GM23338 (cell line): ENCODE measurements at regions not wholly inside any gene's neighbourhood (a gene's known extent, or its start where the extent isn't known, plus 50 kb on each side); places are given as distances from the start of the nearest gene placed in this dataset.

Experiments
- ATAC-seq: fragments of 200-7000 bp; cut with Tn5 transposase; 3 replicates; pipeline ENCODE4 v1.9.1; 2020
- DNase-seq: peaks from one replicate; pipeline ENCODE4 v3.0.0-alpha.2; 2015; ENCODE audit warnings: low spot score
- H2AFZ ChIP-seq: fragments of 200-600 bp; sonication (generic); 2 replicates; pipeline ENCODE4 v1.8.0; 2016; ENCODE audit warnings: antibody characterized with exemption, mild to moderate bottlenecking, moderate library complexity
- H3F3A ChIP-seq: fragments of 200-600 bp; sonication (generic); replicated peaks from 2 replicates; pipeline ENCODE4 v1.8.0; 2017; ENCODE audit warnings: antibody characterized with exemption, mixed run types, low read depth
- H3K27ac ChIP-seq: fragments of 200-600 bp; sonication (generic); 2 replicates; pipeline ENCODE4 v1.6.1; 2016; ENCODE audit warnings: low read depth
- H3K27me3 ChIP-seq: fragments of 200-600 bp; sonication (generic); 2 replicates; pipeline ENCODE4 v1.8.0; 2016; ENCODE audit warnings: mild to moderate bottlenecking, mixed run types, moderate library complexity; ENCODE audit not compliant: insufficient read depth
- H3K36me3 ChIP-seq: fragments of 200-600 bp; sonication (generic); 2 replicates; pipeline ENCODE4 v1.8.0; 2016; ENCODE audit warnings: mild to moderate bottlenecking; ENCODE audit not compliant: insufficient read depth
- H3K4me1 ChIP-seq: fragments of 200-600 bp; sonication (generic); 2 replicates; pipeline ENCODE4 v1.8.0; 2016; ENCODE audit warnings: mild to moderate bottlenecking, moderate library complexity; ENCODE audit not compliant: insufficient read depth
- H3K4me2 ChIP-seq: fragments of 200-600 bp; sonication (generic); 2 replicates; pipeline ENCODE4 v1.7.1; 2017; ENCODE audit warnings: mixed run types
- H3K4me3 ChIP-seq: fragments of 200-600 bp; sonication (generic); 2 replicates; pipeline ENCODE4 v1.6.1; 2016; ENCODE audit warnings: mixed run types
- H3K79me2 ChIP-seq: fragments of 200-600 bp; sonication (generic); replicated peaks from 2 replicates; pipeline ENCODE4 v1.8.0; 2017; ENCODE audit warnings: mild to moderate bottlenecking; ENCODE audit not compliant: insufficient read depth
- H3K9me2 ChIP-seq: fragments of 200-600 bp; sonication (generic); 2 replicates; pipeline ENCODE4 v1.8.0; 2017; ENCODE audit not compliant: insufficient read depth
- H4K20me1 ChIP-seq: fragments of 200-600 bp; sonication (generic); replicated peaks from 2 replicates; pipeline ENCODE4 v1.8.0; 2017; ENCODE audit warnings: mild to moderate bottlenecking; ENCODE audit not compliant: insufficient read depth
- H3K27ac Mint-ChIP-seq: 2 replicates; pipeline ENCODE4 v1.8.0; 2020; ENCODE audit warnings: inconsistent platforms, mild to moderate bottlenecking, moderate library complexity, mixed read lengths
- H3K27me3 Mint-ChIP-seq: 3 replicates; pipeline ENCODE4 v1.8.0; 2022; ENCODE audit warnings: low read depth, mild to moderate bottlenecking, moderate library complexity, mixed read lengths, inconsistent platforms; ENCODE audit not compliant: insufficient read depth, poor library complexity
- H3K36me3 Mint-ChIP-seq: 3 replicates; pipeline ENCODE4 v1.8.0; 2021; ENCODE audit warnings: low read depth, mild to moderate bottlenecking, inconsistent platforms, moderate library complexity, mixed read lengths
- H3K4me1 Mint-ChIP-seq: 3 replicates; pipeline ENCODE4 v1.8.0; 2020; ENCODE audit warnings: mild to moderate bottlenecking, inconsistent platforms, mixed read lengths
- H3K4me3 Mint-ChIP-seq: 3 replicates; pipeline ENCODE4 v1.8.0; 2021; ENCODE audit warnings: moderate library complexity, mild to moderate bottlenecking, inconsistent platforms, mixed read lengths
- H3K9me3 Mint-ChIP-seq: 3 replicates; pipeline ENCODE4 v1.8.0; 2020; ENCODE audit warnings: moderate library complexity, mild to moderate bottlenecking, inconsistent platforms, mixed read lengths
- CREB1 ChIP-seq: fragments of 250-450 bp; sonication (Bioruptor Pico); IDR thresholded peaks from 2 replicates; pipeline ENCODE4 v1.5.0; 2020; ENCODE audit warnings: low read depth, mild to moderate bottlenecking, moderate library complexity
- EZH2 ChIP-seq: fragments of 200-600 bp; sonication (generic); IDR thresholded peaks from one replicate; pipeline ENCODE4 v1.8.0; 2017; ENCODE audit warnings: antibody characterized with exemption, mild to moderate bottlenecking, low read depth; ENCODE audit not compliant: unreplicated experiment
- EZH2phosphoT487 ChIP-seq: fragments of 200-600 bp; sonication (generic); IDR thresholded peaks from one replicate; pipeline ENCODE4 v1.8.1; 2018; ENCODE audit warnings: antibody characterized with exemption; ENCODE audit not compliant: unreplicated experiment
- JUNB ChIP-seq: IDR thresholded peaks from one replicate; pipeline ENCODE4 v1.6.1; 2016; ENCODE audit warnings: antibody characterized with exemption; ENCODE audit not compliant: unreplicated experiment
- NANOG ChIP-seq: IDR thresholded peaks from 2 replicates; pipeline ENCODE4 v1.6.1; 2016; ENCODE audit warnings: antibody characterized with exemption, borderline replicate concordance
- POLR2AphosphoS5 ChIP-seq: IDR thresholded peaks from 2 replicates; pipeline ENCODE4 v1.6.1; 2016; ENCODE audit warnings: antibody characterized with exemption, low read depth
- STAT1 ChIP-seq: IDR thresholded peaks from one replicate; pipeline ENCODE4 v1.6.1; 2016; ENCODE audit warnings: antibody characterized with exemption; ENCODE audit not compliant: unreplicated experiment
- ZNF114 ChIP-seq: fragments of 250-450 bp; sonication (Bioruptor Pico); IDR thresholded peaks from 2 replicates; pipeline ENCODE4 v1.5.0; 2020; ENCODE audit warnings: mild to moderate bottlenecking, moderate library complexity
- ZNF331 ChIP-seq: fragments of 250-450 bp; sonication (Bioruptor Pico); IDR thresholded peaks from 2 replicates; pipeline ENCODE4 v1.5.0; 2020; ENCODE audit warnings: low read depth, mild to moderate bottlenecking, moderate library complexity
- TF ChIP-seq, protein P1 (sequence below): IDR thresholded peaks from one replicate; pipeline ENCODE4 v1.6.1; 2018; ENCODE audit warnings: antibody characterized with exemption; ENCODE audit not compliant: unreplicated experiment
- TF ChIP-seq, protein P2 (sequence below), 2 experiments: fragments of 200-600 bp in 1 of 2; sonication (generic) in 1 of 2; conservative IDR thresholded peaks; 2 replicates each; pipeline versions ENCODE4 v1.5.1 to v1.6.1; 2016 to 2017; ENCODE audit warnings: antibody characterized with exemption in 2 of 2, low read depth in 2 of 2, mild to moderate bottlenecking in 2 of 2, moderate library complexity in 1 of 2
- TF ChIP-seq, protein P3 (sequence below): fragments of 250-450 bp; sonication (Bioruptor Pico); IDR thresholded peaks from 2 replicates; pipeline ENCODE4 v1.5.0; 2020; ENCODE audit warnings: mild to moderate bottlenecking, moderate library complexity
- TF ChIP-seq, protein P4 (sequence below): IDR thresholded peaks from 2 replicates; pipeline ENCODE4 v1.6.1; 2016; ENCODE audit warnings: antibody characterized with exemption

DNA sequence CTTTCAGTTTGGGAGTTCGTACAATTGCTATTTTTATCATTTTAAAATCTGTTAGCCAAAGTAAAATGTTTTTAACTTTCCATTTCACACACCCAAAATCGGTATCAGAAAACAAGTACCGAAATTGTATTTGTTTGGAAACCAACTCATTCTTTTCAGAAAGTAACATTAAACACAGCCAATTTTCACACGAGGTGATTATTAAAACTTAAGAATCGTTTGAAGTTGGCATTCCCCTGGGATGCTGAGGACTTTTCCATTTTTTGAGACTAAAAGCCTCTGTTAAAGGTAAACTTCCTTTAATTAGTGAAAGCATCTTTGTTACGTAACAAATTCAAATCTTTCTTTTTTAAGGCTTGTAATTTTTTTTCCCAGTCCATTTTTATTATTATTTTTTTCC, 623.0 kb downstream of the VRK1 start:
- H3K4me2 ChIP-seq = no peak overlapping the region
- H2AFZ ChIP-seq = peak overlapping the region; percentile 12; the same call in 1 of the 2 replicates
- Mint-ChIP-seq H3K27ac (no peak overlapping the region), H3K4me1 (peaks cover 29% of the 10 kb centered on the region), H3K9me3 (no peaks in the 10 kb centered on the region), H3K36me3 (no peaks in the 10 kb centered on the region), H3K4me3 (no peak overlapping the region), H3K27me3 (peaks cover 2% of the 10 kb centered on the region)
- no peaks in the 10 kb centered on the region for H3K9me2 ChIP-seq
- no peaks in the 10 kb centered on the region for H4K20me1 ChIP-seq
- H3F3A ChIP-seq = peaks cover 3% of the 10 kb centered on the region; the same call in 1 of the 2 replicates
- H3K27ac ChIP-seq = no peak overlapping the region
- DNase-seq (no peak), ATAC-seq (no peak)
- TF ChIP-seq CREB1 (CRISPR knock-in tag) = no peak
- TF ChIP-seq, protein P1, sequence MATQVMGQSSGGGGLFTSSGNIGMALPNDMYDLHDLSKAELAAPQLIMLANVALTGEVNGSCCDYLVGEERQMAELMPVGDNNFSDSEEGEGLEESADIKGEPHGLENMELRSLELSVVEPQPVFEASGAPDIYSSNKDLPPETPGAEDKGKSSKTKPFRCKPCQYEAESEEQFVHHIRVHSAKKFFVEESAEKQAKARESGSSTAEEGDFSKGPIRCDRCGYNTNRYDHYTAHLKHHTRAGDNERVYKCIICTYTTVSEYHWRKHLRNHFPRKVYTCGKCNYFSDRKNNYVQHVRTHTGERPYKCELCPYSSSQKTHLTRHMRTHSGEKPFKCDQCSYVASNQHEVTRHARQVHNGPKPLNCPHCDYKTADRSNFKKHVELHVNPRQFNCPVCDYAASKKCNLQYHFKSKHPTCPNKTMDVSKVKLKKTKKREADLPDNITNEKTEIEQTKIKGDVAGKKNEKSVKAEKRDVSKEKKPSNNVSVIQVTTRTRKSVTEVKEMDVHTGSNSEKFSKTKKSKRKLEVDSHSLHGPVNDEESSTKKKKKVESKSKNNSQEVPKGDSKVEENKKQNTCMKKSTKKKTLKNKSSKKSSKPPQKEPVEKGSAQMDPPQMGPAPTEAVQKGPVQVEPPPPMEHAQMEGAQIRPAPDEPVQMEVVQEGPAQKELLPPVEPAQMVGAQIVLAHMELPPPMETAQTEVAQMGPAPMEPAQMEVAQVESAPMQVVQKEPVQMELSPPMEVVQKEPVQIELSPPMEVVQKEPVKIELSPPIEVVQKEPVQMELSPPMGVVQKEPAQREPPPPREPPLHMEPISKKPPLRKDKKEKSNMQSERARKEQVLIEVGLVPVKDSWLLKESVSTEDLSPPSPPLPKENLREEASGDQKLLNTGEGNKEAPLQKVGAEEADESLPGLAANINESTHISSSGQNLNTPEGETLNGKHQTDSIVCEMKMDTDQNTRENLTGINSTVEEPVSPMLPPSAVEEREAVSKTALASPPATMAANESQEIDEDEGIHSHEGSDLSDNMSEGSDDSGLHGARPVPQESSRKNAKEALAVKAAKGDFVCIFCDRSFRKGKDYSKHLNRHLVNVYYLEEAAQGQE = no peak
- no peak for TF ChIP-seq EZH2
- no peak for TF ChIP-seq ZNF114
- no peak for TF ChIP-seq NANOG
- no peak for TF ChIP-seq STAT1
- TF ChIP-seq, protein P2, sequence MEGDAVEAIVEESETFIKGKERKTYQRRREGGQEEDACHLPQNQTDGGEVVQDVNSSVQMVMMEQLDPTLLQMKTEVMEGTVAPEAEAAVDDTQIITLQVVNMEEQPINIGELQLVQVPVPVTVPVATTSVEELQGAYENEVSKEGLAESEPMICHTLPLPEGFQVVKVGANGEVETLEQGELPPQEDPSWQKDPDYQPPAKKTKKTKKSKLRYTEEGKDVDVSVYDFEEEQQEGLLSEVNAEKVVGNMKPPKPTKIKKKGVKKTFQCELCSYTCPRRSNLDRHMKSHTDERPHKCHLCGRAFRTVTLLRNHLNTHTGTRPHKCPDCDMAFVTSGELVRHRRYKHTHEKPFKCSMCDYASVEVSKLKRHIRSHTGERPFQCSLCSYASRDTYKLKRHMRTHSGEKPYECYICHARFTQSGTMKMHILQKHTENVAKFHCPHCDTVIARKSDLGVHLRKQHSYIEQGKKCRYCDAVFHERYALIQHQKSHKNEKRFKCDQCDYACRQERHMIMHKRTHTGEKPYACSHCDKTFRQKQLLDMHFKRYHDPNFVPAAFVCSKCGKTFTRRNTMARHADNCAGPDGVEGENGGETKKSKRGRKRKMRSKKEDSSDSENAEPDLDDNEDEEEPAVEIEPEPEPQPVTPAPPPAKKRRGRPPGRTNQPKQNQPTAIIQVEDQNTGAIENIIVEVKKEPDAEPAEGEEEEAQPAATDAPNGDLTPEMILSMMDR (conservative IDR thresholded peaks at IDR 0.05; ENCODE audit: low read depth in 2 of 2) = no peak
- no peak for TF ChIP-seq JUNB
- no peak for TF ChIP-seq EZH2phosphoT487
- TF ChIP-seq ZNF331 (CRISPR knock-in tag) = no peak
- TF ChIP-seq, protein P3, sequence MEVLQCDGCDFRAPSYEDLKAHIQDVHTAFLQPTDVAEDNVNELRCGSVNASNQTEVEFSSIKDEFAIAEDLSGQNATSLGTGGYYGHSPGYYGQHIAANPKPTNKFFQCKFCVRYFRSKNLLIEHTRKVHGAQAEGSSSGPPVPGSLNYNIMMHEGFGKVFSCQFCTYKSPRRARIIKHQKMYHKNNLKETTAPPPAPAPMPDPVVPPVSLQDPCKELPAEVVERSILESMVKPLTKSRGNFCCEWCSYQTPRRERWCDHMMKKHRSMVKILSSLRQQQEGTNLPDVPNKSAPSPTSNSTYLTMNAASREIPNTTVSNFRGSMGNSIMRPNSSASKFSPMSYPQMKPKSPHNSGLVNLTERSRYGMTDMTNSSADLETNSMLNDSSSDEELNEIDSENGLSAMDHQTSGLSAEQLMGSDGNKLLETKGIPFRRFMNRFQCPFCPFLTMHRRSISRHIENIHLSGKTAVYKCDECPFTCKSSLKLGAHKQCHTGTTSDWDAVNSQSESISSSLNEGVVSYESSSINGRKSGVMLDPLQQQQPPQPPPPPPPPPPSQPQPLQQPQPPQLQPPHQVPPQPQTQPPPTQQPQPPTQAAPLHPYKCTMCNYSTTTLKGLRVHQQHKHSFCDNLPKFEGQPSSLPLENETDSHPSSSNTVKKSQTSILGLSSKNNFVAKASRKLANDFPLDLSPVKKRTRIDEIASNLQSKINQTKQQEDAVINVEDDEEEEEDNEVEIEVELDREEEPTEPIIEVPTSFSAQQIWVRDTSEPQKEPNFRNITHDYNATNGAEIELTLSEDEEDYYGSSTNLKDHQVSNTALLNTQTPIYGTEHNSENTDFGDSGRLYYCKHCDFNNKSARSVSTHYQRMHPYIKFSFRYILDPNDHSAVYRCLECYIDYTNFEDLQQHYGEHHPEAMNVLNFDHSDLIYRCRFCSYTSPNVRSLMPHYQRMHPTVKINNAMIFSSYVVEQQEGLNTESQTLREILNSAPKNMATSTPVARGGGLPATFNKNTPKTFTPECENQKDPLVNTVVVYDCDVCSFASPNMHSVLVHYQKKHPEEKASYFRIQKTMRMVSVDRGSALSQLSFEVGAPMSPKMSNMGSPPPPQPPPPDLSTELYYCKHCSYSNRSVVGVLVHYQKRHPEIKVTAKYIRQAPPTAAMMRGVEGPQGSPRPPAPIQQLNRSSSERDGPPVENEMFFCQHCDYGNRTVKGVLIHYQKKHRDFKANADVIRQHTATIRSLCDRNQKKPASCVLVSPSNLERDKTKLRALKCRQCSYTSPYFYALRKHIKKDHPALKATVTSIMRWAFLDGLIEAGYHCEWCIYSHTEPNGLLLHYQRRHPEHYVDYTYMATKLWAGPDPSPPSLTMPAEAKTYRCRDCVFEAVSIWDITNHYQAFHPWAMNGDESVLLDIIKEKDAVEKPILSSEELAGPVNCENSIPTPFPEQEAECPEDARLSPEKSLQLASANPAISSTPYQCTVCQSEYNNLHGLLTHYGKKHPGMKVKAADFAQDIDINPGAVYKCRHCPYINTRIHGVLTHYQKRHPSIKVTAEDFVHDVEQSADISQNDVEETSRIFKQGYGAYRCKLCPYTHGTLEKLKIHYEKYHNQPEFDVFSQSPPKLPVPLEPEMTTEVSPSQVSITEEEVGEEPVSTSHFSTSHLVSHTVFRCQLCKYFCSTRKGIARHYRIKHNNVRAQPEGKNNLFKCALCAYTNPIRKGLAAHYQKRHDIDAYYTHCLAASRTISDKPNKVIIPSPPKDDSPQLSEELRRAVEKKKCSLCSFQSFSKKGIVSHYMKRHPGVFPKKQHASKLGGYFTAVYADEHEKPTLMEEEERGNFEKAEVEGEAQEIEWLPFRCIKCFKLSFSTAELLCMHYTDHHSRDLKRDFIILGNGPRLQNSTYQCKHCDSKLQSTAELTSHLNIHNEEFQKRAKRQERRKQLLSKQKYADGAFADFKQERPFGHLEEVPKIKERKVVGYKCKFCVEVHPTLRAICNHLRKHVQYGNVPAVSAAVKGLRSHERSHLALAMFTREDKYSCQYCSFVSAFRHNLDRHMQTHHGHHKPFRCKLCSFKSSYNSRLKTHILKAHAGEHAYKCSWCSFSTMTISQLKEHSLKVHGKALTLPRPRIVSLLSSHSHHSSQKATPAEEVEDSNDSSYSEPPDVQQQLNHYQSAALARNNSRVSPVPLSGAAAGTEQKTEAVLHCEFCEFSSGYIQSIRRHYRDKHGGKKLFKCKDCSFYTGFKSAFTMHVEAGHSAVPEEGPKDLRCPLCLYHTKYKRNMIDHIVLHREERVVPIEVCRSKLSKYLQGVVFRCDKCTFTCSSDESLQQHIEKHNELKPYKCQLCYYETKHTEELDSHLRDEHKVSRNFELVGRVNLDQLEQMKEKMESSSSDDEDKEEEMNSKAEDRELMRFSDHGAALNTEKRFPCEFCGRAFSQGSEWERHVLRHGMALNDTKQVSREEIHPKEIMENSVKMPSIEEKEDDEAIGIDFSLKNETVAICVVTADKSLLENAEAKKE (CRISPR knock-in tag) = no peak
- TF ChIP-seq, protein P4, sequence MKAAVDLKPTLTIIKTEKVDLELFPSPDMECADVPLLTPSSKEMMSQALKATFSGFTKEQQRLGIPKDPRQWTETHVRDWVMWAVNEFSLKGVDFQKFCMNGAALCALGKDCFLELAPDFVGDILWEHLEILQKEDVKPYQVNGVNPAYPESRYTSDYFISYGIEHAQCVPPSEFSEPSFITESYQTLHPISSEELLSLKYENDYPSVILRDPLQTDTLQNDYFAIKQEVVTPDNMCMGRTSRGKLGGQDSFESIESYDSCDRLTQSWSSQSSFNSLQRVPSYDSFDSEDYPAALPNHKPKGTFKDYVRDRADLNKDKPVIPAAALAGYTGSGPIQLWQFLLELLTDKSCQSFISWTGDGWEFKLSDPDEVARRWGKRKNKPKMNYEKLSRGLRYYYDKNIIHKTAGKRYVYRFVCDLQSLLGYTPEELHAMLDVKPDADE = no peak
- TF ChIP-seq POLR2AphosphoS5 = no peak
- H3K4me1 ChIP-seq = peaks cover 28% of the 10 kb centered on the region
- no peaks in the 10 kb centered on the region for H3K27me3 ChIP-seq
- no peak overlapping the region for H3K4me3 ChIP-seq
- no peaks in the 10 kb centered on the region for H3K36me3 ChIP-seq
- no peaks in the 10 kb centered on the region for H3K79me2 ChIP-seq
